PC-9 (cell line): ENCODE measurements at regions not wholly inside any gene's neighbourhood (a gene's known extent, or its start where the extent isn't known, plus 50 kb on each side); places are given as distances from the start of the nearest gene placed in this dataset.

Experiments
- BruUV-seq: library from RNA; stranded (reverse); fragments of 400-500 nt; replicated peaks from 2 replicates; lab custom pipeline; 2021; lab: Mats Ljungman, UMichigan
- CTCF ChIA-PET: fragments of 300-600 bp; sonication (Branson Sonifier 250); formaldehyde crosslinking; loops from one replicate; lab custom pipeline; 2022; ENCODE audit warnings: antibody characterized with exemption; lab: Charles Lee
- POLR2A ChIA-PET: fragments of 300-600 bp; sonication (Branson Sonifier 250); formaldehyde crosslinking; loops from one replicate; lab custom pipeline; 2022; ENCODE audit warnings: antibody characterized with exemption; ENCODE audit not compliant: unreplicated experiment; lab: Charles Lee
- DNase-seq, 2 experiments: peaks; one replicate each; pipeline versions ENCODE4 v3.0.0 to v3.0.0-alpha.2; 2015 to 2022; ENCODE audit warnings: mixed read lengths in 1 of 2
- H2AFZ ChIP-seq: fragments of 200-600 bp; sonication (generic); 2 replicates; pipeline ENCODE4 v1.8.1; 2017; ENCODE audit warnings: antibody characterized with exemption
- H3F3A ChIP-seq: fragments of 200-600 bp; sonication (generic); 2 replicates; pipeline ENCODE4 v1.8.1; 2017; ENCODE audit warnings: antibody characterized with exemption, mild to moderate bottlenecking, low read depth; ENCODE audit not compliant: insufficient read depth
- H3K27ac ChIP-seq: fragments of 200-600 bp; sonication (generic); 2 replicates; pipeline ENCODE4 v1.6.1; 2016; ENCODE audit warnings: mixed run types
- H3K27me3 ChIP-seq: fragments of 200-600 bp; sonication (generic); 2 replicates; pipeline ENCODE4 v1.6.1; 2016; ENCODE audit warnings: low read depth, mixed run types; ENCODE audit not compliant: insufficient read depth
- H3K36me3 ChIP-seq: fragments of 200-600 bp; sonication (generic); 2 replicates; pipeline ENCODE4 v1.6.1; 2016; ENCODE audit warnings: low read depth, mixed run types
- H3K4me1 ChIP-seq: fragments of 200-600 bp; sonication (generic); replicated peaks from 2 replicates; pipeline ENCODE4 v1.6.1; 2016; ENCODE audit warnings: mixed run types; ENCODE audit not compliant: insufficient read depth
- H3K4me2 ChIP-seq: fragments of 200-600 bp; sonication (generic); 2 replicates; pipeline ENCODE4 v1.6.1; 2017; ENCODE audit warnings: mixed run types
- H3K4me3 ChIP-seq: fragments of 200-600 bp; sonication (generic); 2 replicates; pipeline ENCODE4 v1.6.1; 2016; ENCODE audit warnings: mixed run types
- H3K79me2 ChIP-seq: fragments of 200-600 bp; sonication (generic); 2 replicates; pipeline ENCODE4 v1.6.1; 2017; ENCODE audit warnings: low read depth, mixed run types
- H3K9me2 ChIP-seq: fragments of 200-600 bp; sonication (generic); 2 replicates; pipeline ENCODE4 v1.8.1; 2017; ENCODE audit warnings: mild to moderate bottlenecking; ENCODE audit not compliant: insufficient read depth
- H3K9me3 ChIP-seq: fragments of 200-600 bp; sonication (generic); 2 replicates; pipeline ENCODE4 v1.8.1; 2016; ENCODE audit warnings: low read depth; ENCODE audit not compliant: insufficient read depth
- H4K20me1 ChIP-seq: fragments of 200-600 bp; sonication (generic); 2 replicates; pipeline ENCODE4 v1.8.1; 2017; ENCODE audit not compliant: insufficient read depth
- CTCF ChIP-seq: fragments of 200-600 bp; sonication (generic); conservative IDR thresholded peaks from 2 replicates; pipeline ENCODE4 v1.6.1; 2017; ENCODE audit warnings: mixed run types, antibody characterized with exemption, mild to moderate bottlenecking, moderate library complexity
- EZH2 ChIP-seq: fragments of 200-600 bp; sonication (generic); IDR thresholded peaks from 2 replicates; pipeline ENCODE4 v1.8.0; 2017; ENCODE audit warnings: antibody characterized with exemption, low read depth
- intact Hi-C: fragments of 100-400 bp; cut with micrococcal nuclease; formaldehyde crosslinking; loops from one replicate; pipeline ENCODE4 v1.10.0; 2022; ENCODE audit not compliant: unreplicated experiment

DNA sequence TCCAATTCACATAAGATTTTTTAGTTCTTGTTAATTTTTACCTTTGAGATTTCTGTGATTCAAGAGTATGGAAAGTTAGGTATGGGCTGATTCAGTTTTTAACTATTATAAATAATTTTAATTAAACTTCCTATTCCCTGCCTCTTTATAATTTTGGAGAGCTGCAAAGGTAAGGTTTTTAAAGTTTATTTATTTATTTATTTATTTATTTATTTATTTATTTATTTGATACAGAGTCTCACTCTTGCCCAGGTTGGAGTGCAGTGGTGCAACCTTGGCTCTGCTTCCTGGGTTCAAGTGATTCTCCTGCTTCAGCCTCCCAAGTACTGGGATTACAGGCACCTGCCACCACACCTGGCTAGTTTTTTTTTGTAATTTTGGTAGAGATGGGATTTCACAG, 215.5 kb upstream of the FIGN start:
- H4K20me1 ChIP-seq = no peaks in the 10 kb centered on the region
- H3K4me3 ChIP-seq = no peak overlapping the region
- H3K4me2 ChIP-seq = no peak overlapping the region
- no peaks in the 10 kb centered on the region for H3K9me3 ChIP-seq
- no peak for DNase-seq
- H2AFZ ChIP-seq = no peak overlapping the region
- ChIA-PET CTCF (no interaction called here), POLR2A (no interaction called here)
- H3K27me3 ChIP-seq = no peaks in the 10 kb centered on the region
- no peaks in the 10 kb centered on the region for H3K4me1 ChIP-seq
- no peak for TF ChIP-seq CTCF
- no peak for TF ChIP-seq EZH2
- no peaks in the 10 kb centered on the region for H3K9me2 ChIP-seq
- intact Hi-C loops = no loop called here
- no peak overlapping the region for H3K27ac ChIP-seq
- H3K79me2 ChIP-seq = no peaks in the 10 kb centered on the region
- no peaks in the 10 kb centered on the region for H3K36me3 ChIP-seq
- BruUV-seq = no TSS peak
- H3F3A ChIP-seq = no peaks in the 10 kb centered on the region

DNA sequence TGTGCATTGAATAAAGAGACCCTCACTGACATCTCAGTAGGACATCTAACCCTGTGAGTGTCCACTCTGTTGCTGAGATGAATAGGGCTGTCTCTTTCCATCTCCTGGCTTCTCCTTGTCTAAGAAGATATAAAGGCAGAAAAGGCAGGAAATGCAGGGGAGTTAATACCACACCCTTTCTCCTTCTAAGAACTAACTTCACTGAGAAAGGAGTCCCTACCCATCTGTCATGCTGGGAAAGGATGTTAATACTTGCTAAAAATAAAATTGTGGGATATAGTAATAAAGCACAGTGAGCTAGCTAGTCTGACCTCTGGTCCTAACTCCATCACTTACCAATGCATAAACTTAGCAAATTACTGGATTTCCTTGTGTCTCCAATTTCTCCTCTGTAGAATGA, 213.9 kb upstream of the FIGN start:
- Histone ChIP-seq H3K4me1 (no peaks in the 10 kb centered on the region), H3F3A (no peaks in the 10 kb centered on the region), H3K36me3 (no peaks in the 10 kb centered on the region), H3K27me3 (no peaks in the 10 kb centered on the region), H2AFZ (no peak overlapping the region), H3K4me3 (no peak overlapping the region), H3K9me2 (no peaks in the 10 kb centered on the region), H3K79me2 (no peaks in the 10 kb centered on the region), H3K4me2 (no peak overlapping the region), H4K20me1 (no peaks in the 10 kb centered on the region), H3K9me3 (no peaks in the 10 kb centered on the region), H3K27ac (no peak overlapping the region)
- no peak for DNase-seq
- no peak for TF ChIP-seq EZH2
- TF ChIP-seq CTCF = no peak
- intact Hi-C loops = no loop called here
- POLR2A ChIA-PET = no interaction called here
- BruUV-seq = no TSS peak
- CTCF ChIA-PET = no interaction called here

GRCh38 chr2:163944347-163944737, 208.5 kb upstream of the FIGN start:
- Histone ChIP-seq H3K4me3 (no peak overlapping the region), H3K79me2 (no peaks in the 10 kb centered on the region), H3K9me3 (no peaks in the 10 kb centered on the region), H3K36me3 (no peaks in the 10 kb centered on the region), H3K27me3 (no peaks in the 10 kb centered on the region), H3K4me1 (no peaks in the 10 kb centered on the region), H3K9me2 (no peaks in the 10 kb centered on the region), H2AFZ (no peak overlapping the region), H3K27ac (no peak overlapping the region), H4K20me1 (no peaks in the 10 kb centered on the region), H3F3A (no peaks in the 10 kb centered on the region), H3K4me2 (no peak overlapping the region)
- CTCF ChIA-PET = no interaction called here
- TF ChIP-seq CTCF = no peak
- TF ChIP-seq EZH2 = no peak
- POLR2A ChIA-PET = no interaction called here
- no peak for DNase-seq
- intact Hi-C loops = no loop called here
- BruUV-seq = no TSS peak
